HuH-7 (cell line): ENCODE measurements at regions not wholly inside any gene's neighbourhood (a gene's known extent, or its start where the extent isn't known, plus 50 kb on each side); places are given as distances from the start of the nearest gene placed in this dataset.
"Not testable (repeated sequence)": the region's sequence is repeated elsewhere in the genome, so short reads cannot be mapped to it uniquely, and the experiment has no call there.

Experiments
- DNase-seq: peaks from one replicate; pipeline ENCODE4 v3.0.0; 2011; ENCODE audit warnings: low spot score

DNA sequence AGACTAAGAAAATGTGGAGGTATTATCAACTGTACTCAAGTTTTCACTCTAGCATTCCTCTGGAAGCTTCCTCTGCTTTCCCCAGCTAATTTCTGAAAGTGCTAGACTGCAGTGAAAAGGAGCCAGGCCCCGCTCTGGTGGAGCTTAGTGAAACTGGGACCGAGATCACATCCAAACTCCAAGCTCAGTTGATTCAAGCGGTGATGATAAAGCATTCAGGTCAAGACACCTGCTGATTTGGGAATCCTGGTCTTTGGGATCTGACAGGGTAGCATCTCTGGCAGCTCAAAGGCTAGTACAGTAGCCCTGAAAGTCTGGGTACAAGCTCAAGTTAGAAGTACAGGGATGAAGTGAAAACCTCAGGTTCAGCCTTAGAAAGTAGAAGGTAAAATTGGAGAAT lies 120.2 kb upstream of the CRIM1 start:
- no peak for DNase-seq

DNA sequence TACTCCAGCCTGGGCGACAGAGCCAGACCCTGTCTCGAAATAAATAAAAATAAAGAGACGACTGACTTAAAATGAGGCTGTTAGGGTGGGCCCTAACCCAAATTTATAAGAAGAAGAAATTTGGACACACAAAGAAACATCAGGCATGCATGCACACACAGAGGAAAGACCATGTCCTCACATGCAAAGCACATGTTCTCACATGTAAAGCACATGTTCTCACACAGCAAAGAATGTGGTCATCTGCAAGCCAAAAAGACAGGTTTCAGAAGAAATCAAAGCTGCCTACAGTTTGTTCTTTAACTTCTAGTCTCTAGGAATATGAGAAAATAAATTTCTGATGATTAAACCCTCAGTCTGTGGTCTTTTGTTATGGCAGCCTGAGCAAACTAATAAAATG lies 132.3 kb upstream of the CRIM1 start:
- no peak for DNase-seq

DNA sequence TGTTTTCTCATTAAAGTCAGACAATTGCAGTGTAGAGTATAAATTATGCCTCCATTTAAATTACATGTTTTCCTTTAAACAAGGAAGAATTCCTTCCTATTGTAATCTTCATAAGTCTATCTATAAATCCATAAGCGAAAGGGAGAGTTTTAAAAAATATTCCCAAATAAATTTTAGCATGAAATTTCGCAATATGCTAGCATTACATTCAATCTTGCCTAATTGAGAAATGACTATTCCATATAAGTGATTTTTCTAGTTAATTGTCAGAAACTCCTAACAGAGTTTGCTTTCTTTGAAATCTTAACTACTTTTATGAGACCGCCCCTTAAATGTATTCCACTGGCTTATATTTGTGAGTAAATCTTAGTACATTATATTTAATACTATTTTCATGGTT lies 133.1 kb upstream of the CRIM1 start:
- no peak for DNase-seq

DNA sequence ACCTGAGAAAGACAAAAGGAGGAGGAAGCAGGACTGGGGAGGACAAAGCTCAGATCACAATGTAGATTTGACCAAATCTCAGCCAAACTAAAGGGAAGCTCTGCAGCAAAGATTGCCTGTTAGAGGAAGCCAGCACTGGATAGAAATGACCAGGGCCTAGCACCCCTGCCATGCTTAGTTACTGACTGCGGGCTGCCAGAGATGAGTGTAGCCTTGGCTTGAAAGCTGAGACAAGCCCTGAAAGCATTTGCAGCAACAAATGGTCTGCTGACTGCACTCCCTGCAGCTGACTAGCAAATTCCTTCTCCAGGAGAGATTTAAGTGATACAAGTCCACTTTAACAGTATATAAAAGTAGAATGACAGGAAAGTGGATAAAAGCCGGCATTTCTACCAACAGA lies 140.9 kb upstream of the CRIM1 start:
- DNase-seq = no peak

DNA sequence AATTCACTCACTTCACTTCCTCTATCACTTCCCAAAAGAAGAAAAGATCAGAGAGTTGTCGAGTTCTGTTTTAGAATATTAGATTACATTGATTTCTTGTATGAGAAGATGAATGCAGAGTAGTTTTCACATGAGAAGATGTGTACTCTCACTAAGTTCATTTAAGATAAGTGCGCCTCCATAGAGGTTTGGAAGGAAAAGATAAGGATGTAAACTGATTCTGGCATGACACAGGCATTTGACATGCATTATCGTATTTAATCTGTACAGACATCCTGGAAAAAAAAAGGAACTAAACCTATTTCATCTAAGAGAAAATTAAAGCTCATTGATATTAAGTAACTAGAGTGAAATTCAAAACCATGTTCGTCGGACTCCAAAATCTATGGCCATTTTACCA lies 152.2 kb upstream of the CRIM1 start:
- DNase-seq = no peak

DNA sequence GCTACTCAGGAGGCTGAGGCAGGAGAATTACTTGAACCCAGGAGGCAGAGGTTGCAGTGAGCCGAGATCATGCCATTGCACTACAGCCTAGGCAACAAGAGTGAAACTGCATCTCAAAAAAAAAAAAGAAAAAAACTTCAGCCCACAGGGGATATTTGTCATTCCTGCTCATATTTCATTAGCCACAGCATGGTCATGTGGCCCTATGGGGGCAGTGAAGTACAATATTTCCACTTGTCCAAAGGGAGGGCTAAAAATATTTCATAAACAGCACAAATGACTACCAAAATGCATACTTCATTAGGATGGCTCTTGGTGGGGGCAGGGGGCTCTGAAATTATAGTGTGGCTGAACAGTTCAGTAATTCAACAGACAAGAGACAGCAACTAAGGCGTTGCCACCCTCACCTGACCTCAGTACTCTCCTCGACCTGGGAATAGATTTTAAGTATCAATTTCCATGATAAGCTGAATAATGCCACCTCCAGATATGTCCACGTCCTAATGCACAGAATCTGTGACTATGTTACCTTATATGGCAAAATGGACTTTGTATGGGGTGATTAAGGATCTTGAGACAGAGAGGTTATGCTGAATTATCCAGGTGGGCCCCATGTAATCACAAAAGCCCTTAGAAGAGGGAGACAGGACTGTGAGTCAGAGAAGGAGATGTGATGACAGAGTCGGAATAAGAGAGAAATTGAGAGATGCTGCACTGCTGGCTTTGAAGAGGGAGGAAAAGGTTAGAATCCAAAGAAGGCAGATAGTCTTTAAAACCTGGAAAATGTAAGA lies 158.2 kb upstream of the CRIM1 start:
- DNase-seq = no peak

DNA sequence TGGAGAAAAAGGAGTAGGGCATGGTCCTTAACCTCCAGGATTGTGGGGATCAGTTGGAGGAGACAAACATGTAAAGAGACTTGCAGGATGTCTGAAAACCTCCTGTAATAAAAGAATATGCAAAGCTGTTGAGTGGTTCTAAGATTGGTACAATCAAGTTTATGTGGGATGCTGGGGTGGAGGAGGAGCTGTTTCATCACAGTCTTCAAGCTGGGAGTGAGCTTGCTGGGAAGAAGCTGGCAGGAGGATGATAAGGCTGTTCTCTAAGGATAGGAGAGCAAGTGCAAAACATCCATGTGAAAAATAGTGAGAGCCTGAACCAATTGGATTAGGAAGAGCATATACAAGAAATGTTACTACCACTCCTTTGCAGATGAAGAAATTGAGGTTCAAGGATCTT lies 161.9 kb upstream of the CRIM1 start:
- DNase-seq = no peak

DNA sequence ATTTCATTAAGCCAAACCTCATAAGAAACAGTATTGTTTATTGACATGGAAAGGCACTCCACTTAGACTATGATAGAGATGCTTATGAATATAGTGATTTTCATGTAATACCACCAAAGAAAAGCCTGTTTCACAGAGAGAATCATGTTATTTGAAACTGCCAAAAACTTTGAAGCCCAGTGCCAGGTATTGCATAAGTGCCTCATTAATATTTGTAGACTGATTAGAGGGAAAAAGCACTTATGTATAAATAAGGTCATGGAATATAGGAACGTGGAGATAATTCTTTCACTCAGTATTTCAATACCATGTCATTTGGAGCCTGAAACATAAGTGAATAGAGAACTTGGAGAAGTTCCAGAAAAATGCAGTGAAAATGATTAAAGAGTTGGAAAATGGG lies 162.6 kb upstream of the CRIM1 start:
- DNase-seq = no peak

DNA sequence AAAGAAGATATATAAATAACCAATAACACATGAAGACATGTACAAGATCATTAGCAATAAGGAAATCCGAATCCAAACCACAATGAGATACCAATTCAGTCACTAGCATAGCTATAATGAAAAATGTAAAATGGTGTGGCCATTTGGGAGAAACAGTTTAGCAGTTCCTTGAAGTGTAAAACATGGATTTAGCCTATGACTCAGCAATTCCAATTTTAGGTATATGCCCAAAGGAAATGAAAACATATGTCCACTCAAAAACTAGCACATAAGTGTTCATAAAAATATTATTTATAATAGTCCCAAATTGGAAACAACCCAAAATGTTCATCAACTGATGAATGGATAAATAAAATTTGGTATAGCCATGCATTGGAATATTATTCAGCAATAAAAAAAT lies 165.5 kb upstream of the CRIM1 start:
- DNase-seq = no peak

DNA sequence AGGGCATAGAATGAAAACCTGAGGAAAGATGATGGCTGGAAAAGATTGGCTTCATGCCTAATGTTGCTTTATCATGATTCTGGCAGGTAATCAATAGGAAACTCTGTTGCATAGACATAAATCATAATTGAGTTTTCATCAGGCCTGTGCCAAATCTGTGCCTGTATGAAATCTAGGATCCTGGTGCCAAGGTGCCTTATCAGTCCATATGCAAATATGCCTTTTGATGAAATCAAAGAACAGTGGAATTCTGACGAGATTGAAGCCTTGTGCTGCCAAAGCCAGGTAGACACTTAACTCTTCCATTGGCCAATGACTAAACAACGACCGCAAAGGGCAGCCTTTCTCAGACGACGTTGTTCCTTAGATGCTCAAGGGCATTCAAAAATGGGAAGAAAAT lies 170.0 kb upstream of the CRIM1 start:
- no peak for DNase-seq

DNA sequence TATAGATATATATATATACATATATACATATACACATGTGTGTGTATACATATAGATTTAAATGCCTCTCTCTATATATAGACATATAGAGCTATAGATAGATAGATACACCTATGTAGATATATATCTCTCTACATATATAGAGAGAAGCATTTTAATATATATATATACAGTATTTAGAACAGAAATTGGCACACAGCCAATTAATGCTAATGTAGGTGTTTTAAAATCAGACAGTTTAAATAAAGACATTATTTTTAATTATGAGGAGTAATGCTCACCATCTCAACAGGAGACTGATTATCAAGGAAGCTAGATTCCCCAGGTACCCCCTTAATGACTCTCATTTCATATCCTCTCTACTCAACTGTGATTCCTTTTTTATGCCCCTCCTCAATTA lies 170.7 kb upstream of the CRIM1 start:
- DNase-seq = no peak

DNA sequence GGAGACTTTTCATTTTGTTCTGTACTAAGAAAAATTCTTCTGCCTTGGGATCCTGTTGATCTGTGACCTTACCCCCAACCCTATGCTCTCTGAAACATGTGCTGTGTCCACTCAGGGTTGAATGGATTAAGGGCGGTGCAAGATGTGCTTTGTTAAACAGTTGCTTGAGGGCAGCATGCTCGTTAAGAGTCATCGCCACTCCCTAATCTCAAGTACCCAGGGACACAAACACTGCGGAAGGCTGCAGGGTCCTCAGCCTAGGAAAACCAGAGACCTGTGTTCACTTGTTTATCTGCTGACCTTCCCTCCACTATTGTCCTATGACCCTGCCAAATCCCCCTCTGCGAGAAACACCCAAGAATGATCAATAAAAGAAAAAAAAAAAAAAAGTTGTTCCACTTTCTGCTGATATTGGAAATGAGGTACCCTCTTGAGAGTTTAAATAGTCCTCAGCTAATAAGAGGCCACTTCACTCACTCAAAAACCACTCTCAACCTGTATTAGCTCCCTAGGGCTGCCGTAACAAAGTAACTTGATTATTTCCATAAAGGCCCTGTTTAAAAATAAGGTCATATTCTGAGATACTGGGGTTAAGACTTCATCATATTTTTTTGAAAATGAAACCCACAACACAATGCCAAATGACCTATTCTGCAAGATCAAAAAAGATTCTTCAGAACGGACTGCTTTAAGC lies 174.6 kb upstream of the CRIM1 start:
- DNase-seq = not testable (repeated sequence)

DNA sequence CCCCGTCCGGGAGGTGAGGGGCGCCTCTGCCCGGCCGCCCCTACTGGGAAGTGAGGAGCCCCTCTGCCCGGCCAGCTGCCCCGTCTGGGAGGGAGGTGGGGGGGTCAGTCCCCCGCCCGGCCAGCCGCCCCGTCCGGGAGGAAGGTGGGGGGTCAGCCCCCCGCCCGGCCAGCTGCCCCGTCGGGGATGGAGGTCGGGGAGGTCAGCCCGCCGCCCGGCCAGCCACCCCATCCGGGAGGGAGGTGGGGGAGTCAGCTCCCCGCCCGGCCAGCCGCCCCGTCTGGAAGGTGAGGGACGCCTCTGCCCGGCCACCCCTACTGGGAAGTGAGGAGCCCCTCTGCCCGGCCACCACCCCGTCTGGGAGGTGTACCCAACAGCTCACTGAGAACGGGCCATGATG lies 175.3 kb upstream of the CRIM1 start:
- not testable (repeated sequence) for DNase-seq

DNA sequence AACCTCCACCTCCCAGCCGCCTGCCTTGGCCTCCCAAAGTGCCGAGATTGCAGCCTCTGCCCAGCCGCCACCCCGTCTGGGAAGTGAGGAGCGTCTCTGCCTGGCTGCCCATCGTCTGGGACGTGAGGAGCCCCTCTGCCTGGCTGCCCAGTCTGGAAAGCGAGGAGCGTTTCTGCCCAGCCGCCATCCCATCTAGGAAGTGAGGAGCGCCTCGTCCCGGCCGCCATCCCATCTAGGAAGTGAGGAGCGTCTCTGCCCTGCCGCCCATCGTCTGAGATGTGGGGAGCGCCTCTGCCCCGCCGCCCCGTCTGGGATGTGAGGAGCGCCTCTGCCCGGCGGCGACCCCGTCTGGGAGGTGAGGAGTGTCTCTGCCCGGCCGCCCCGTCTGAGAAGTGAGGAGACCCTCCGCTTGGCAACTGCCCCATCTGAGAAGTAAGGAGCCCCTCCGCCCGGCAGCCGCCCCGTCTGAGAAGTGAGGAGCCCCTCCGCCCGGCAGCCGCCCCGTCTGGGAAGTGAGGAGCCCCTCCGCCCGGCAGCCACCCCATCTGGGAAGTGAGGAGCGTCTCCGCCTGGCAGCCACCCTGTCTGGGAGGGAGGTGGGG lies 175.8 kb upstream of the CRIM1 start:
- DNase-seq = not testable (repeated sequence)

DNA sequence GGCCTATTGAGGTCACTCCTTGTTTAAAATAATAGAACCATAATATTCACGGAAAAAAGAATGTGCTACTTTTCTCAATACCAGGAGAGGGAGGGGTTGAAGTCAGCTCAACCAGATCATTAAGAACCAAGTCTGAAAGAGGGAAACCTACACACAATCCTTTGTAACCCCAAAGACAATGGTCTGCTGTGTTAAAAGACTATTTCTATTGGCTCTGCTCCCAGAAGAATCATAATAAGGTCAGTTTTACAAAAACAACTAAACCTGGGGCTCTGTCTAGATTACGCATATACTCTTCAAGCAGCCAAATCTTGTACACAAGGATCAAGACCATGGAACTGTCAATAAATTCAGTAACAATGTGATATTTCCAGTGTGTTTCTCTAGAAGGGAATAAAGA lies 177.2 kb upstream of the CRIM1 start:
- DNase-seq = no peak

DNA sequence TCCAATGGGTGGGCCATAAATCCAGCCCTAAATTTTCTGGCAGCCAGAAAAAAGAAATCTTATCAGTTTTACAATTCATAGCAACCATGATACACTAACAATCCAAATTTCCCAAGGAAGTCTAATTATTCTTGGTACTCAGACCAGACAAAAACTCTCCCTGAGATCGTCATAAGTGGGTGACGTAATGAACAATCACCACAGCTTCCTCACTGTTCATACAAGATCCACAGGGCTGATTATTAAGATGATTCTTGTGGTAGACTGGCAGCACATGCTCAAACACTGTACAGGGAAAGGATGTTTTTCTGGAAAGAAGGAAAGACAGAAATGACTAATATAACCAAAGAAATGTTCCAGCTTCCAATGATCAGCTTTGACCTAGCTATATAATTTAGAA lies 178.3 kb upstream of the CRIM1 start:
- no peak for DNase-seq

DNA sequence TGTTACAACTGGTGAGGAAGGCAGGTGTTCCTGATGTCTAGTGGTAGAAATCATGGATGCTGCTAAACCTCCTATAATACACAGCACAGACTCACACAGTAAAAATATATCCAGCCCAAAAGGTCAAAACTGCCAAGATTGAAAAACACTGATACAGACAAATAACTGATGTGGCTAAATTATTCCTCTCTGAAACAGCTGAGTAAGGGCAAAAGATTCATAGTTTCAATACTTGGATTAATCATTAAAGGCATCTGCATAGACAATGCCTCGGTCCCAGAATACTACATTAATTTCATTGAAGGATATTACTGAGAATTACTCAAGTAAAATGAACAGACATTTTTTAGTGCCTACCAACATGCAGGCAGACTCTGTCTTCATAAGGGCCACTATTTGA lies 180.7 kb upstream of the CRIM1 start:
- no peak for DNase-seq

DNA sequence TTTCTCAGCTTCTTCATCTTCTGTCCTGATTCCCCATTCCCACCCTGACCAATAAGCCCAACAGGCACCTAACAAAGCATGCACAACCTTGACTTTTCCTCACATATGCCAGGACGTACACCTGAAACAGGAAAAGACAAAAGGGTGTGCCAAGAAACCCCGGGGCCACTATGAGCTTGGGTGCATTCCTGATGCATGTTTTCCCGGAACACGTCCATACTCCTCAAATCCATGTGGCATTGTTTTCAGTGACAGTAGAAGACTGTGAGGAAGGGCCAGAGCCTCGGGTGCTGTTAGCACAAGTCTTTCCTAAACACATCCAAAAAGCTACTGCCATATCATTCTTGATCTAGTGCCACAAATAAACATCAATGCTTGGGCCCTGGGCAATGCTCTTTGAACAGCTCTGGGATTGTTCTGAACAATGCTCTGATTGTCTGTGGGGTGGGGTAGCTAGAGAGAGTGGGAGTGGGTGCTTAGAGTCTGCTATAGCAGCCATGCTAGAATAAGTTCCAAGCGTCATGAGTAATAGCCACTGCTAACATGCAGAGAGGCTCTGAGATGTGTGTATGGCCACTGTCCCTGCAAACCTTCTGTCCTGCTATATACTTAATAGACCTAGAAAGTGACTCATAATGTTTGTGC lies 181.7 kb upstream of the CRIM1 start:
- no peak for DNase-seq

DNA sequence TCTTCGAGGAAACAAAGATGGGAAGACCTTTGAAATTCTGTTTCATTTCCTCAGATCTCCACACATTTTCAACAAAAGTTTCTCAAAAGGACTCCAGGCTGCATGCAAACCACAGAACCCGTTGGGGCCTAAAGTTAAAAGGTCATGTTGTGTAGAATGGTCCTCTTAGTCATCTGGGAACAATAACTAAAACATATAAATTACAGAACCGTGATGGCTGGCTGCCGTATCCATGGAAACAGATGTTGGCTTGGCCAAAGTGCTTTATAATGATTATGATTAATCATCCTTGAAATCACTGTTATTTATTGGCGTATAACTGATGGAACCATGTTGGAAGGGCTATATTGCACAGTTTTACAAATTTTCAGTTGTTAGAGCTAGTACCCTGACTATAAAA lies 182.8 kb upstream of the CRIM1 start:
- DNase-seq = no peak

DNA sequence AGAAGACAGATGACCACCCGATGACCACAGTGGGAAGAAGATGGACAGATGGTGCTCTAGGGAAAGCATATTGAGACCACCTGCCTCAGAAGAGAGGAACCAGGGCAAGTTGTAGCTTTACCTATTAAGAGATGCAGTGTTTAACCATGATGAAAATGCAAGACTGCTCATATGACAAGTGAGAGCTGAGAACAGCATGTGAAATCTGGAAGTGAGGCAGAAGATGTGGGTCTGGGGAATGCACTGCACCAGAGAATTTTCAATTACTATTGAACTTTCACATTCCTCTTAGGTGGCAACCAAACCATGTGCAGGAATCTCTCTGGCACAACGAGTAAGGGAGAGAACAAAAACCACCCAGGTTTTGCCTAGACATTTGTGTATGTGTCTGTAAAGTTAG lies 184.8 kb upstream of the CRIM1 start:
- no peak for DNase-seq

DNA sequence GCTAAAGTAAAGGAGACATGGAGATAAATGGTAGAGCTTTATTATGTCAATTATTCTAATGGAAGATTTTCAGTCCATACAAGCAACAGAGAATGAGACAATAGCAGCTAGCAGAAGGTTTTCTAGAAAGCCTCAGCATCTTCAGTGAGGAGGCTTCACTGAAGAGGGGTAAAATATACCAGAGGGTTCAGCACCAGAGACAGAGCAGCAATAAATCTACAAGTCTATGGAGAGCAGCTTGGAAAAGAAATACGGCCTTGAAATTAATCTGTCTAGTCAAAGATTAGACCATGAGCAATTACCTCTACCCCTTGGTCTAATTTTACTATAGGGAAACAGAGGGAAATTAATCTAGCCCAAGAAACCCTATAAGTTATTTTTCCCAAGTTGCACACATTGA lies 185.7 kb upstream of the CRIM1 start:
- no peak for DNase-seq

DNA sequence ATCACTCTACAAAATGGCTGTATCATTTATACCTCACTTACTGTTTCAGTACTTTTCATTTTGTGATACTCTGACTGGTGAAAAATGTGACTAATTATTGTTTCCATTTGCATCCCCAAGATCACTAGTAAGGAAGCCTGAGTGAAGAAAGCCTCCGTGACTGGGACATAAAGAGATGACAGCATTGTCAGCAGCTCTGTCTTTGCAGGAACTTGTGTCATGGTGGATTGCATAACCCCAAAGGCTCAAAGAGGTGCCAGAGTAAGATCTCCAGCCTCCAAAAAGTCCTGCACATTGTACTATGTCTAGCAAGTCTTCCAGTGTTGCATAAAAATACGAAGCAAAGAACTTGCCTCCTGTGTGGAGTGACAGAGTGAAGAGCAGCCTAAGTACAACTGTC lies 187.5 kb upstream of the CRIM1 start:
- no peak for DNase-seq

DNA sequence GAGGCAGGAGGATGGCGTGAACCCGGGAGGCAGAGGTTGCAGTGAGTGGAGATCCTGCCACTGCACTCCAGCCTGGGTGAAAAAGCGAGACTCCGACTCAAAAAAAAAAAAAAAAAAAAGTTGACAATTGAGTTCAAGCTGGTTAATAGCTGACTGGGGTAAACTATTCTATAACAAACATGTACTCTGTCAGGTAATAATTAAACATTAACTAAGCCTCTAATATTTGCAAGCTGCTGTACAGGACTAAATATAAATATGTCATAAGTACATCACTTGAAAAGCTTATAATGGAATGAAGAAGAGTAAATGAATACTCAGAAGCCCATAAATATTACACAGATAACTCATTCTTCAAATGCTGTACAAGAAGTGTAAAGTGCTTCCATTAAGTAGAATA lies 190.4 kb upstream of the CRIM1 start:
- DNase-seq = no peak
